Fibroblast of villous mesenchyme (primary cell): ENCODE measurements at regions not wholly inside any gene's neighbourhood (a gene's known extent, or its start where the extent isn't known, plus 50 kb on each side); places are given as distances from the start of the nearest gene placed in this dataset.
A peak's percentile ranks its signal among the peaks of the same experiment; 100 is the strongest.

Source experiments
- DNase-seq: peaks from one replicate; pipeline ENCODE4 v3.0.0-alpha.2; 2010; ENCODE audit warnings: low read depth
- H3K4me3 ChIP-seq: 2 replicates; pipeline ENCODE4 v1.5.1; 2011; ENCODE audit warnings: low read depth, mild to moderate bottlenecking, low read length
- TF ChIP-seq, protein P1 (sequence below): IDR thresholded peaks from 2 replicates; pipeline ENCODE4 v1.5.1; 2012; ENCODE audit warnings: low read depth, mild to moderate bottlenecking, low read length; ENCODE audit not compliant: insufficient read depth

DNA sequence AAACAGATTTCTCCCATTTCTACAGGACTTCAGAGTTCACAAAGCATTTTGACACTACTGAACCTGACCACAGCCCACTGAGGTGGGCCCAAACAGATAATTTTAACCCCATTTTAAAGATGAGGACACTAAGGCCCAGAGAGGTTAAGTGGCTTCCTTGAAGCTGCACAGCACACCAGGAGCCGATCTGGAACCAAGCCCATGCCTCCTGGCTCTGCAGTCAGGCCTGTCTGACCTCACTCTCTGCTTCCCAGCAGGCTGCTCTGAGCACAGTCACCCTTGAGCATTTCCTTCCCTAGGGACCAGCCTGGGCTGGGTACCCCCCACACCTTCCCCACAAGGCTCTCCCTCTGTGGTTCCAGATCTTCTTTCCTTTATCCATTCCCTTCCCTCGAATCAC, 252.2 kb downstream of the ENGASE start:
- no peak overlapping the region for H3K4me3 ChIP-seq
- TF ChIP-seq, protein P1, sequence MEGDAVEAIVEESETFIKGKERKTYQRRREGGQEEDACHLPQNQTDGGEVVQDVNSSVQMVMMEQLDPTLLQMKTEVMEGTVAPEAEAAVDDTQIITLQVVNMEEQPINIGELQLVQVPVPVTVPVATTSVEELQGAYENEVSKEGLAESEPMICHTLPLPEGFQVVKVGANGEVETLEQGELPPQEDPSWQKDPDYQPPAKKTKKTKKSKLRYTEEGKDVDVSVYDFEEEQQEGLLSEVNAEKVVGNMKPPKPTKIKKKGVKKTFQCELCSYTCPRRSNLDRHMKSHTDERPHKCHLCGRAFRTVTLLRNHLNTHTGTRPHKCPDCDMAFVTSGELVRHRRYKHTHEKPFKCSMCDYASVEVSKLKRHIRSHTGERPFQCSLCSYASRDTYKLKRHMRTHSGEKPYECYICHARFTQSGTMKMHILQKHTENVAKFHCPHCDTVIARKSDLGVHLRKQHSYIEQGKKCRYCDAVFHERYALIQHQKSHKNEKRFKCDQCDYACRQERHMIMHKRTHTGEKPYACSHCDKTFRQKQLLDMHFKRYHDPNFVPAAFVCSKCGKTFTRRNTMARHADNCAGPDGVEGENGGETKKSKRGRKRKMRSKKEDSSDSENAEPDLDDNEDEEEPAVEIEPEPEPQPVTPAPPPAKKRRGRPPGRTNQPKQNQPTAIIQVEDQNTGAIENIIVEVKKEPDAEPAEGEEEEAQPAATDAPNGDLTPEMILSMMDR = no peak
- DNase-seq = no peak

DNA sequence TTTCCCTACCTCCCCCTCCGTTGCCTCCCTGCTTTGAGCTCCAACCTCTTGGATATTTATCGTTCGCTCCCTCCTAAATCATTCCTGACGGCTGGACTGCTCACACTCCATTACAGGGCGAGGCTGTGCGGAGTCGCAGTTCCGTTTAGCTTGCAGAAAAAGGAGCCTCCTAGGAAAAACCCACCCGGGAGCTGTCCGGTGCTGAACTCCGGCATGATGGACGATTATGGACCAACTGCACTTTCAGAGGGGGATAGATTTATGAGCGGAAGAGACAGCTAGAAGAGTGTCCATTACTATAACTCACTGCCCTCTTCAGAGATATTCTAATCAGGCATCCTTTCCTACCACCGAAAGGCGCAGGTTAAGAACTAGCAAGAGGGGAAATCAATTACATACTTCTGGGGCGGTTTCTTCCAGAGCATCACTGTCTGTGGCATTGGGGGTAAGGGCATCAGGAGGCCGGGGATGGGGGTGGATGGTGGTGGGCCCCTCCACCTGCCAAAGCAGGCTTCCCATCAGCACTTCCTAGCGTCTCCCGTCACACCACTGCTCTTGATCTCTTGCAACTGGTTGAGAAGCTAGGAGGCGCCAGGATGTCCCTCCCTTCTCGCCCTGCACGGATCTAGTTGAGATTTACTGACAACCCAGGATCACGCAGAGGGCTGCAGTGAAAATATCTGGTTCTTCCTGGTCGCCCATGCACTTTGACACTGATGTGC, 251.2 kb downstream of the ENGASE start:
- H3K4me3 ChIP-seq = no peak overlapping the region
- DNase-seq = peak; percentile 4
- TF ChIP-seq, protein P1 = no peak

DNA sequence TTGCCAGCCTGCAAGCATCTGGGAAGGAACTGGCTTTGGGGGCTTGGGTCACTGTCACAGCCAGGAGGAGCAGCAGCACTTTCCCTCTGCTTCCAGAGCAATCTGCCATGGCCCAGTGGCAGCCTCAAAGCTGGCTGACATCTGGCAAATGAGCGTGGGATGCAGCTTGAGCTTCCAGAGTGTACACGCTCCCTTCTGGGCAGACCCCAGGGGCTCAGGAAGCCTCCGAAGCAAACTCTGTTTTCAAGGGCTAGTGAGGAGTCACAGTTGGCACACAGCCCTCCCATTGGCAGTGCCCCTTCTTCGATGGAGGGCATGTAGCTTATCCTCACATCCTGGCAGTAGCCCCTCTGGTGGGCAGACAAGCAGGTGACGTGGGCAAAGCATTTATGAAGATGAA, 249.6 kb downstream of the ENGASE start:
- TF ChIP-seq, protein P1 = no peak
- H3K4me3 ChIP-seq = no peak overlapping the region
- no peak for DNase-seq

DNA sequence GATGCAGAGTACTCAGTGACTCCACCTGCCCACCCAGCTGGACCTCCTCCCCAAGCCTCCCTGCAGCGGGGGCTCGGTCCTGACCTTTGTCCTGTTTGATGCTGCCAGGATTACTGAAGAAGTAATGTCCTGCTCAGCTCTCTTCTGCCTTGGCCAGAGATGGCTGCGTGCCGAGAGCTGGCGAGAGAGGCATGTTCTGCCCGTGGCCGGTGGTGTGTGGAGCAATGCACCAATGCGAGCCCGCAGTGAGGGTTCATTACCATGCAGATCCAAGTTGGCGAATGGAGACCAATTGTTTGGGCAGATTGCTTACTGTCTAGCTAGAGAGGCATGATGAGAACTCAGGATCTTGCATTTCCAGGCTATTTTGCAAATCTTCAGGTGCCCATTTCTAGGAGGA, 248.9 kb downstream of the ENGASE start:
- H3K4me3 ChIP-seq = no peak overlapping the region
- no peak for DNase-seq
- TF ChIP-seq, protein P1 = no peak

DNA sequence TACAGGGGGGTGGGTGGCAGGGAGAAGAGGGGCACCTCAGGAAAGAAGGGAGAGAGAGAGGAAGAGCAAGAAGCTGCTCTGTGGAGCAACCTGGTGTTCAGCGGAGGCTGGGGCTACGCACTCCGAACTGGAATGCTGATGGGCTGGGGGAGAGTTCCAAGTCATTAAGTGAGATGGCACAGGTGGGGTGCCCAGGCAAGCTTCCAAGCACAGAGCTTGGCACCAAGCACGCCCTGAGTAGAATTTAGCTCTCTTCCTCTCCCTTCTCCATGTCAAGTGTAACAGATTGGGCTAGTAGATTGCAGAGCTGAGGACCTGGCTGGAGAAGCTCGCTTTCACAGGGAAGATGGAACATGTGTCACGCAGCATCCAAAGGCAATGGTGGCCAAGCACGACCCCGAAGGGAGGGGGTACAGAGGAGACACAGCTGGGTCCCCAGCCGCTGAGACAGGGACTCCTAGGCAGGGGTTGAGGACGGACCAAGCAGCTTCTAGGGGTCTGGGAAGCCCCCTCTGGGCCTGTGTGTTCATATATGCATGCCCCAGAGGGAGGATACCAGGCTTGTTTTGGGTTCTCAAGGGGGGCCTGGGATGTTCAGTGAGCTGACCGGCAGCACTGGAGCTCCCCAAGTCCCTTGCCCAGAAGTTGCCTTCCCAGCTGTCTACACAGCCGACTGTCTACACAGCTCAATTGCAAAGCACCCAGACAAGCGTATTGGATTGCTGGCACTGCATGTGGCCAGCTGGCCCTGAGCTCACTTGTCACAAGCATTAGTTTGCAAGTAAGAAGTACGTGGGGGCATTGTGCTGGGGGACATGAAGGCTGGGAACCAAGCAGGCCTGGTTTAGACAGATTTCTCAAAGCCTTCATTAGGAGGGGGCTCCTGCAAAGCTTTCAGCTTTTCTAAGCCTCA, 247.8 kb downstream of the ENGASE start:
- TF ChIP-seq, protein P1 = no peak
- no peak for DNase-seq
- H3K4me3 ChIP-seq = no peak overlapping the region

DNA sequence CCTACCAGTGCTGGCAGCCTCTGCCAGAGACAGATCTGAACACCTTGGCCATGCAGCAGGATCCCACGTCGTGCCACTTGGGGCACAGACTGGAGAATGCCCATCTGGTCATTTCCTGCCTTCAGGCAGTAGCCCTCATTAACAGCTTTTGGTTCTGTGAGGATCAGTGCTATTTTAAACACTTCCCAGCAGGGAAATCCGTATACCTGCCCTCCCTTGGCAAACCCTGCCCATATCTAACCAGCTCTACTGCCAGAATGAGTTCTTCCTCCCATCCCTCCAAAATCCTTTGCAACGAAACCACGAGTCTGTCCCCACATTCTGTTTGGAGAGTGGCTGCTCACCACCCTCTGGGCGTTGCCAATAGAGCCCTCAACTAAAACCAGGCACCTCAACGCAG, 245.7 kb downstream of the ENGASE start:
- H3K4me3 ChIP-seq = no peak overlapping the region
- TF ChIP-seq, protein P1 = no peak
- no peak for DNase-seq
